ENCODE measurements at regions not wholly inside any gene's neighbourhood (a gene's known extent, or its start where the extent isn't known, plus 50 kb on each side); places are given as distances from the start of the nearest gene placed in this dataset.

DNA sequence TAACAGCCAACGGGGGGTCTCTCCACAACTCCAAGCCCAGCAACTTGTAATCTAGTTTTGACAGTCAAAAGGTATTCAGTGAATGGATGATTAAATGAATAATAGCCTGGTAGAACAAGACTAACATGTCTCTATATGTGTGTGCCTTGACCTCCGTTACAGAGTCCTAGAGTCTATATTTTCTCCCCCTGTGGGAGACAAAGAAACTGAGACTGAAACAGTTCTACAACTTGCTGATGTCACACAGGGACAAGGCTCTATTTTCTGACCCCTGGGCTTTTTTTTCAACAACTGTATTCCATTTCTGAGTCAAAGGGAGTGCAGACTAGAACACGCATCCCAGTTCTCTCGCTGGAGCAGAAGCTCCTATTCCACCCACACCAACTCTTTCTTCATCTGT, 223.6 kb upstream of the AGAP1 start:
- DNase-seq (ENCODE audit: low read depth in 2 of 2): no peak
- H3K4me3 ChIP-seq (replicated peaks in 1 of 2; ENCODE audit: low read depth in 2 of 2, low read length in 2 of 2): no peak overlapping the region
- no peak for TF ChIP-seq CTCF (IDR thresholded peaks at IDR 0.05; ENCODE audit: low read depth, low read length)

GRCh38 chr2:235270956-235271355, 222.9 kb upstream of the AGAP1 start:
- peak; percentile 38 to 82 for DNase-seq (ENCODE audit: low read depth in 2 of 2)
- H3K4me3 ChIP-seq (replicated peaks in 1 of 2; ENCODE audit: low read depth in 2 of 2, low read length in 2 of 2): no peak overlapping the region
- no peak for TF ChIP-seq CTCF (IDR thresholded peaks at IDR 0.05; ENCODE audit: low read depth, low read length)

DNA sequence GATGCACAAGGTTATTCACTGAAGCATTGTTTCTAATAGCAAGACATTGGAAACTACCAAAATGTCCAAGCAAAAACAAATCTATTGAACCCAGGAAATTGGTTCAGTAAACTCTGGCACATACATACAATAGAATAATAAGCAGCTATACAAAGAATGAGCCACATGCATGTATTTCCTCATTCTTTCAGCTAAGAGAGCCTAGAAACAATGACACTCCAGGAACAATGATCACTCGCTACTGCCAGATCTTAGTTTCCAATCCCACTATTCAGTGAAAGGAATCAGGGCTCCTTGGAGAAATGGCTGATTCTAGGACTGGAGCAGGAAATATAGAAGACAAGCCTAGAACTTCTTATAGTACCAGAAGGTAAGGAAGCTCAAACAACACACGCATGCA, 221.9 kb upstream of the AGAP1 start:
- DNase-seq (ENCODE audit: low read depth in 2 of 2): peak in 1 of 2 donors; percentile 47
- no peak overlapping the region for H3K4me3 ChIP-seq (replicated peaks in 1 of 2; ENCODE audit: low read depth in 2 of 2, low read length in 2 of 2)
- TF ChIP-seq CTCF (IDR thresholded peaks at IDR 0.05; ENCODE audit: low read depth, low read length): no peak

DNA sequence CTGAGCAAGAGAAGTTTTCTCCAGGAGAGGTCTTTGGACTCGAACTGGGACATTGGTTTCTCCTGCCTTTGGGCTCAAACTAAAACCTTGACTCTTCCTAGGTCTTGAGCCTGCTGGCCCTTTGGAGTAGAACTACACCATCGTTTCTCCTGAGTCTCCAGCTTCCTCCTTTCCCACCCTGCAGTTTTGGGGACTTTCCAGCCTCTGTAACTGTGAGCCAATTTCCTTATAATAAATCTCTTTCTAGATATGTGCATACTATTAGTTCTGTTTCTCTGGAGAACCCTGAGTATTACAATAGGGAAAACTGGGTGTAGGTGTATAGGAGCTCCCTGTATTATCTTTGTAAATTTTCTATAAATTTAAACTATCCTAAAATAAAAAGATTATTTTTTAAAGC, 219.8 kb upstream of the AGAP1 start:
- DNase-seq (ENCODE audit: low read depth in 2 of 2): no peak
- no peak overlapping the region for H3K4me3 ChIP-seq (replicated peaks in 1 of 2; ENCODE audit: low read depth in 2 of 2, low read length in 2 of 2)
- no peak for TF ChIP-seq CTCF (IDR thresholded peaks at IDR 0.05; ENCODE audit: low read depth, low read length)

DNA sequence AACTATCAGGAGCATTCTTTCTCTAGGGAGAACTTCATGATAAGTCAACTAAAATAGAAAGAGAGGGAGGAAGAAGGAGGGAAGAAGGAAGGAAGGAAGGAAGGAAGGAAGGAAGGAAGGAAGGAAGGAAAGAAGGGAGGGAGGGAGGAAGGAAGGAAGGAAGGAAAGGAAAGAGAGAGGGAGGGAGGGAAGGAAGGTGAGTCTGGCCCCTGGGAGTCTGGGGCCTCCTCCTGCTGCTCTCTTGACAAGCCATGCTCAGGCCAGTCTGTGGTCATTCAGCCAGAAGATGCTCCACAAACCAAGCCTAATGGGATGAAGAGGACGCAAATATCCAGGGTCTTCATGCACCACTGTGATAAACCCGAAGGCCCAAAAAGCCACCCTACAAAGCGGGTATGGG, 216.4 kb upstream of the AGAP1 start:
- TF ChIP-seq CTCF (IDR thresholded peaks at IDR 0.05; ENCODE audit: low read depth, low read length): no peak
- no peak overlapping the region for H3K4me3 ChIP-seq (replicated peaks in 1 of 2; ENCODE audit: low read depth in 2 of 2, low read length in 2 of 2)
- no peak for DNase-seq (ENCODE audit: low read depth in 2 of 2)

DNA sequence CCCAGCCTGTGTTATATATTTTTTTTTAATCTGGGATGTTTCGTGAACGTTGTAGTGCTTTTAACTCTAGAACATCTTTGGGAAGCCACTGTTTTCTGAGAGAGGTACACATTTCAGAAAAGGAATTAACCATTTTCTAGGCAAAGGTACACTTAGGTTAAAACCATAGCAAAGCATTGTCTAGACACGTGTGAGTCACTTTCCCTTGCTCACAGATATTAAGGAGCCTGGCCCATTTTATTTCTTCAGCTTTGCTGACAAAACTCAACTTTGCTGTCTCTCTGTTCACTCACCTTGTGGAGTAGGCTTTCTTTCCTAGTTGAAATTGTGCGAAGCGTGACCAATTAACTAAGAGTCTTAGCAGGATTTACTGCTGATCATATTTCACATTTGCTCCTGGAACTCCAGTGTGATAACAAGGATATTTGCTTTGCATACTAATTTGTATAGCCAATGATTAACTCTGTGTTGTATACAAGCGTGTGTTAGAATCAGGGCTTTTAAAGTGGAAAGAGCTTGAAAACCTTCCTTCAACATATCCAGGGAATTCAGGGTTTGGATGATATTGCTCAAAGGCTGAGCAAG, 215.0 kb upstream of the AGAP1 start:
- TF ChIP-seq CTCF (IDR thresholded peaks at IDR 0.05; ENCODE audit: low read depth, low read length): no peak
- H3K4me3 ChIP-seq (replicated peaks in 1 of 2; ENCODE audit: low read depth in 2 of 2, low read length in 2 of 2): no peak overlapping the region
- DNase-seq (ENCODE audit: low read depth in 2 of 2): peak in 1 of 2 donors; percentile 64

GRCh38 chr2:235279965-235280364, 213.9 kb upstream of the AGAP1 start:
- no peak overlapping the region for H3K4me3 ChIP-seq (replicated peaks in 1 of 2; ENCODE audit: low read depth in 2 of 2, low read length in 2 of 2)
- TF ChIP-seq CTCF (IDR thresholded peaks at IDR 0.05; ENCODE audit: low read depth, low read length): no peak
- no peak for DNase-seq (ENCODE audit: low read depth in 2 of 2)

Measured in cardiac fibroblast (primary cell).